GOT3 (cell line): ENCODE measurements at regions not wholly inside any gene's neighbourhood (a gene's known extent, or its start where the extent isn't known, plus 50 kb on each side); places are given as distances from the start of the nearest gene placed in this dataset.

Experiments used
- DNase-seq: peaks from one replicate; lab custom pipeline; 2025; ENCODE audit warnings: mixed read lengths; lab: John Stamatoyannopoulos, UW

- no peak for DNase-seq
These were observed 1005.6 kb upstream of the SLC10A2 start for GRCh38 chr13:104071806-104072205.

GRCh38 chr13:104065328-104065727 lies 999.1 kb upstream of the SLC10A2 start:
- no peak for DNase-seq

- DNase-seq = no peak
These were observed 991.6 kb upstream of the SLC10A2 start for GRCh38 chr13:104057861-104058260.

DNA sequence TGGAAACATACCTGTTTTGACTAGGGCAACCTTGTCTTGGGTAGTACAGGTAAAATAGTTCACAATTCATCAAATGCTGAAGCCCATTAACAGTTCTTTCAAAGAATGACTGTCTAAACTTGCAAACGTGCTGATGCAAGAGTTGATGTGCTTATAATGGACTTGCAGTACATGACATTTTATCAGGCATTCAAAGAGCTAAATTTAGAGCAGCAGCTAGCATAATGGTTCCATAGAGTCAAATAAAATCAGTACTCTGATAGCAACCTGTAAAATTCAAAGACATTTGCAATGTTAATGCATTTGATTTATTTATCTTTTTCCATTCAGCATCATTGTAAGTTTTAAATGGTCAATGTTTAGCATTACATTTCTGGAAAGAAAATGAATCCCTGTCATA lies 979.7 kb upstream of the SLC10A2 start:
- DNase-seq = no peak

GRCh38 chr13:104043184-104043583 lies 977.0 kb upstream of the SLC10A2 start:
- no peak for DNase-seq

DNA sequence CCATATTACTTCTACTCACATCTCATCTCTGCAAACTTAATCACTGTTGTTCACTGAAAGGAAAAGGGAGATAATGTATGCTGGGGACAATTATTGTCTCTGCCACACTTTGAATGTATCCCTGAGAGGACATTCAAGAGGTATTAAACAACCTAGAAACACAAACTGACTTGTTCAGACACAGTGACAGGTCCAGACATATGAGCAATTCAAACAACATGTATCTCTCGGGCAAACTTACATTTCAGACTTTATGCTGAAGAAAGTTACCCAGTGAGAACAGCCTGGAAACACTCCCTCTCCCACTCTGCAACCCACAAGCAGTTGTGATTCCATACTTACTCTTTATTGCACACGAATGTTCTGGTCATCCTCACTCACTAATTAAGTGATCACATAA lies 968.7 kb upstream of the SLC10A2 start:
- DNase-seq = no peak

DNA sequence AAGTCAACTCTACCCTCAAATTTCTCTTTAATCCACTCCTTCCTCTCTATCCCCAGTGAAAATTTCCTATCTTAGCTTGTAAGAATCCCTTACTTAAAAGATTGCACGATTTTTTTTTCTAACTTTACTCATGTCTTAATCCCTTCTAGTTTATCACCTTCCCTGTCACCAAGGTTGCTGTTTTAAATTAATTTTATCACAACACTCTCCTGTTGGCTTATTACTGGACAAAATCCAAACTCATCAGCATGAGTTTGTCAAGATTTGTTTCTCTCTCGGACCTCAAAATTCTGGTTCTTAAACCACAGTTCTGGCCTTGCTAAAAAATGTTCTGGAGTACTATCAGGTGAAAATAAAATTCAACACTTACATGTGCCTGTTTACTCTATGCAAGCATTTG lies 959.1 kb upstream of the SLC10A2 start:
- no peak for DNase-seq

DNA sequence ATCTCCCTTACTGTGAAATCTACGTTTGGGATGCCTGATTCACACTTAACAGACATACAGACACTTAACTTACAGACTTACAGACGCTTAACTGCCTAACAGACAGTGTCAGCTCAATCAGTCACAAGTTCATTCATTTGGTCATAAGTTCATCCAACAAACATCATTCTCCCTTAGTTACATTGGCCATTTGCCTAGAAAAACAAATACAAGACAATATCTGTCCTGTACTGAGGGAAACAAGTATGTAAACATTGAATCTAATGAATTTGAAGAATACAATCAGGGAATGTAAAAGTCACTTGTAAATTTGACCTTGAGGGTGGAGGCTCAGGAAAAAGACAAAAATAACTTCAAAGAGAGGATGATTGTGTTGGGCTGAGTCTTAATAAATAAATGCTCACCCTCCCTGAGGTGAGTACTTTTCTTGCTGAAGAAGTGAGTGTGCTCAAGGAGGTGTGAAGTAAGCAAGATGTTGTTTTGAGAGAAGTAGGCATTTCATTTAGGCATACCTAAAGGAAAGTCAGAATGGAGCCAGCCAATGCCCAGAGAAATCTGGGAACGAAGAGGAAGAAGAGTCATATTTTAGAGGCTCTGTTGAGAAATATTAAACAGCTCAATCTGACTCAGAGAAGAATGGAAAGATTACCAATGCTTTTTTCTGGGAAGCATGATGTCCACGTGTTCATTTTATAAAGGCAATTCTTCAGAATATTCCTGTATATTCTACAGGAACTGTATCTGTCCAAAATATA lies 958.4 kb upstream of the SLC10A2 start:
- no peak for DNase-seq

DNA sequence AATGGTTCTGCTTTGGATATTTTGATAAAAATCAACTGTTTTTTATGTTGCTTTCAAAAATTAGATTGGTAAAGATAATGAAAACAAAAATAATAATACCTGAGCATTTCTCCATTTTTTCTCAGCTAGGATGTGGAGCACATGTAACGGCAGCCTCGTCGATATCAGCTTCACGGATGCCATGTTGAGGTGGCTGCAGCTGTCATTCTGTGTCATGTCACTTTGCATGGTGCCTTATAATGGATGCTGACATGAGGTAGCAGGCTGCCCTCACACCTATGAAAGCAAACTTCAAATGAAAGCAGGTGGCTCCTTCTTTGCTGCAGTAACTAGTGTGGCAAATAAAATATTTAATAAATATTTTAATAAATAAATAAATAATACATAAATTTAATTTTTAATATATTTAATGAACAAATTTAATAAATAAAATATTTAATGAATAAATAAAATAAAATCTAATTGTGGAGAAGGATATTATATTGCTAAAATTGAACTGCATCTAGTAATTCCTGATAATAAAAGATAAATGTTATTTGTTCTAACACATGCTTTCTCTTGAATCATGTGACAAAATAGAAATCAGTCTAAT lies 955.7 kb upstream of the SLC10A2 start:
- no peak for DNase-seq

DNA sequence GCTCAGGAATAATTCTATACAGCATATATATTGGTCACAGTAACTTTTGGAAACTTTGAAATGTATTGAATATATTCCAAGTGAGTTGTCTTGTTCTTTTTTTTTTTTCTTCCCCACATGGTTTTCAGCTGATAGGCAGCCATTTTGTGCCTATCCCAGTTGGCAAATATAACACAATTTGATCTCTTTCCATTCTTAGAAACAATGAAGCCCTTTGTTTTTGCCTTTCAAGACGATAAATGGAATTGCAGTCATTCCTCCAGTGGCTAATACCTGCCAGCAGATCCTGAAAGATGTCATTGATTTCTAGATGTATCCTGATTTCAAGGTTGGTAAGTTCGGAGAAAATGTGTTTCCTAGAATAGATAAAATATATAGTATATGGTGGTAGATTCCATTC lies 951.1 kb upstream of the SLC10A2 start:
- no peak for DNase-seq

GRCh38 chr13:104015646-104016396 lies 949.6 kb upstream of the SLC10A2 start:
- DNase-seq = no peak

GRCh38 chr13:104014803-104015645 lies 948.8 kb upstream of the SLC10A2 start:
- no peak for DNase-seq

GRCh38 chr13:104011505-104012241 lies 945.5 kb upstream of the SLC10A2 start:
- DNase-seq = no peak

DNA sequence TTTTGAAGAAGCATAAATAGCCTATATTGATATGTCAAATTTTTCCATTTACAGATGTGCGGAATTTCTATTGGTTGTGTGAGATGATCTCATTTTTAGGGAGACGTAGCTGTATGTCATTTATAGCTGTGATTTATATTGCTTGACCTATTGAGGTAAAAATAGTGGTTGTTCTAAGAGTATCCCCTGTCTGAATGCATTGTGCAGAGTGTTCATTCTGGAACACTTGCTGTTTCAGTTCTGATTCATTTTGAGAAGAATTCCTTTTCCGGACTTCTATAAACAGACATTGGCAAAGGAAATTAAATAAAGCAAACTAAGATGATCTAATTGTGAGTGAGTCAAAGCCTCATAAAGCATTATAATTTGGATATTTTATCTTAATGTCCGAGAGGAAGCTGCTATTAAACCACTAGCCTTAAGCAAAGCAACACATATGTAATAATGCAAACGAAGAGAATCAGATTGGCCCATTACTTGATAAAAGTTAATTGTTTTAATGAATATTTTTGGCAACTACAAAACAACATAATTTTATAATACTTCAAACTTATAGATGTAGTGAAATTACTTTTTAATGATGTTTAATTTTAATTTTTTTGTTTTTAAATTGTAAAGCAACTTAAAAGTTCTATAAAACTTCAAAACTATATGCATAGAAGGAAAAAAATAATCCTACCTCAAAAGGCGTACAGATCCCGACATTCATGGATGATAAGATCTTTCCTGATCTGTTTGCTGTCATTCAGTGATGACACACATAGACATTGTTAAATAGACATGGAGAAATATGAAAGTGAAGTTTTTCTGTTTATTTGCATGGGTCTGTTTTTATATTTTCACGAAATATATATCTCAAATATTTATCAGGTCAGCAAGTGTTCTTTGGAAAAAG lies 942.6 kb upstream of the SLC10A2 start:
- DNase-seq = no peak

GRCh38 chr13:104008075-104008474 lies 941.9 kb upstream of the SLC10A2 start:
- DNase-seq = no peak

- no peak for DNase-seq
These were observed 940.4 kb upstream of the SLC10A2 start for GRCh38 chr13:104006625-104007075.

DNA sequence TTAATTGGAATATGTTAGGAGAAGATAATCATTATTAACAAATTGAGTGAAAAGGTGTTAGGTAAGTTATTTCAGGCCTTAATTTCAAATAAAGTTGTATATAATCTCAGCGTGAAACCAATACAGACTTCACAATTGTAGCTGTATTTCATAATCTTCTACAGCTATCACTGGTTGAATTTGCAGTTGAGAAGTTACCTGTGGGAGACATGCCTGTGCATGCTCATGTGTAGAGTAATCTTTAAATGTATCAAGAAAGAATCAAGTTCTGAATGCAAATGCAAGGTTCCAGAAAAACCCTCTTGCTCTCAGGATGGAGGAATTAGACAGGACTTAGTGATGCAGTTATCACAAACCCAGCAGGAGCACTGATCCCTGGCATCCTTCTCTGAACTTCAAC lies 938.4 kb upstream of the SLC10A2 start:
- no peak for DNase-seq

DNA sequence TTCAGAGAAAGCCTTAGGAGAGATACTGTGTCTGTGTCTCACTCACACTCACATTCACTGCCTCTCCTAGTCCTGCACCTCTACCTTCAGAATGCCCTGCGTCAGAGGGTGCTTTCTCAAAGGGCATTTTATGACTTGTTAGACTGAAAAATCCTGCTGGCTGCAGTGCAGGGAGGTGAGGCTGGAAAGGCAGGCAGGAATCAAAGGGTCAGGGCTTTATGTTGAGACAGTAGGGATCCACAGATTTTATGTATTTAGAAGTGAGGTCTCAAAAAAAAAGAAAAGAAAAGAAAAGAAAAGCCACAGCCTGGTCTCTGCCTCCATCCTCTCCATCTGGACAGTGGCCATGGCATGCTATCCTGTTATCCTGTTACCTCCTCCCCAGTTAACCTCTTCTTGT lies 936.0 kb upstream of the SLC10A2 start:
- no peak for DNase-seq

GRCh38 chr13:104001766-104002165 lies 935.5 kb upstream of the SLC10A2 start:
- no peak for DNase-seq

DNA sequence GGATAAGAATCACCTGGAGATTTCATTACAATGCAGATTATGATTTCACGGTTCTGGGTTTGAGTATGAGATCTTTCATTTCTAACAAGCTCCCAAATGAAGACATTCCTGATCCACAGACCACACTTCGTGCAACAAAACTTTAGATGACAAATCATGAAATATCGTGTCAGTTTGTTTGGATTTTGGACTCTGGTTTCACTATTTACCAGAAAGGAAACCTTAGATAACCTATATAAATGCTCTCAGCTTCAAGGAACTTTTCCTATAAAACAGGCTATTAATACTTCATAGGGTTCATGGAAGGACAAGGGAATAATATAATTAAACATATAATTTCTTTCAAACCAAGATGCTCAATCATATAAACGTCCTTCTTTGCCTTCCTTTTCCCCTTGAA lies 930.5 kb upstream of the SLC10A2 start:
- no peak for DNase-seq
